ENCODE measurements at regions not wholly inside any gene's neighbourhood (a gene's known extent, or its start where the extent isn't known, plus 50 kb on each side); places are given as distances from the start of the nearest gene placed in this dataset.

- DNase-seq (ENCODE audit: low read depth, low spot score) = no peak
Measured at GRCh38 chr9:89766991-89767390, 162.2 kb downstream of the GADD45G start.

GRCh38 chr9:89768051-89768450 lies 163.2 kb downstream of the GADD45G start:
- no peak for DNase-seq (ENCODE audit: low read depth, low spot score)

- DNase-seq (ENCODE audit: low read depth, low spot score) = no peak
Measured at GRCh38 chr9:89768650-89769071, 163.8 kb downstream of the GADD45G start.

- DNase-seq (ENCODE audit: low read depth, low spot score) = no peak
Measured at GRCh38 chr9:89770531-89771174, 165.8 kb downstream of the GADD45G start.

- no peak for DNase-seq (ENCODE audit: low read depth, low spot score)
Measured at GRCh38 chr9:89771205-89771604, 166.4 kb downstream of the GADD45G start.

GRCh38 chr9:89773170-89773569 lies 168.4 kb downstream of the GADD45G start:
- DNase-seq (ENCODE audit: low read depth, low spot score) = no peak

GRCh38 chr9:89774858-89775370 lies 170.1 kb downstream of the GADD45G start:
- DNase-seq (ENCODE audit: low read depth, low spot score) = no peak

- DNase-seq (ENCODE audit: low read depth, low spot score) = no peak
Measured at GRCh38 chr9:89775641-89776040, 170.8 kb downstream of the GADD45G start.

- no peak for DNase-seq (ENCODE audit: low read depth, low spot score)
Measured at GRCh38 chr9:89776795-89777525, 172.1 kb downstream of the GADD45G start.

GRCh38 chr9:89777544-89777943 lies 172.7 kb downstream of the GADD45G start:
- DNase-seq (ENCODE audit: low read depth, low spot score) = no peak

GRCh38 chr9:89778100-89779090 lies 173.6 kb downstream of the GADD45G start:
- DNase-seq (ENCODE audit: low read depth, low spot score) = no peak

GRCh38 chr9:89779405-89780203 lies 174.8 kb downstream of the GADD45G start:
- no peak for DNase-seq (ENCODE audit: low read depth, low spot score)

GRCh38 chr9:89780959-89781358 lies 176.1 kb downstream of the GADD45G start:
- no peak for DNase-seq (ENCODE audit: low read depth, low spot score)

- DNase-seq (ENCODE audit: low read depth, low spot score) = no peak
Measured at GRCh38 chr9:89781838-89782540, 177.2 kb downstream of the GADD45G start.

- DNase-seq (ENCODE audit: low read depth, low spot score) = no peak
Measured at GRCh38 chr9:89786655-89787054, 181.8 kb downstream of the GADD45G start.

GRCh38 chr9:89787595-89787994 lies 182.8 kb downstream of the GADD45G start:
- no peak for DNase-seq (ENCODE audit: low read depth, low spot score)

- DNase-seq (ENCODE audit: low read depth, low spot score) = no peak
Measured at GRCh38 chr9:89788434-89788833, 183.6 kb downstream of the GADD45G start.

GRCh38 chr9:89789922-89790510 lies 185.2 kb downstream of the GADD45G start:
- DNase-seq (ENCODE audit: low read depth, low spot score) = no peak

- no peak for DNase-seq (ENCODE audit: low read depth, low spot score)
Measured at GRCh38 chr9:89790542-89791109, 185.8 kb downstream of the GADD45G start.

- no peak for DNase-seq (ENCODE audit: low read depth, low spot score)
Measured at GRCh38 chr9:89791754-89792153, 186.9 kb downstream of the GADD45G start.
